ENCODE measurements at regions not wholly inside any gene's neighbourhood (a gene's known extent, or its start where the extent isn't known, plus 50 kb on each side); places are given as distances from the start of the nearest gene placed in this dataset.

DNA sequence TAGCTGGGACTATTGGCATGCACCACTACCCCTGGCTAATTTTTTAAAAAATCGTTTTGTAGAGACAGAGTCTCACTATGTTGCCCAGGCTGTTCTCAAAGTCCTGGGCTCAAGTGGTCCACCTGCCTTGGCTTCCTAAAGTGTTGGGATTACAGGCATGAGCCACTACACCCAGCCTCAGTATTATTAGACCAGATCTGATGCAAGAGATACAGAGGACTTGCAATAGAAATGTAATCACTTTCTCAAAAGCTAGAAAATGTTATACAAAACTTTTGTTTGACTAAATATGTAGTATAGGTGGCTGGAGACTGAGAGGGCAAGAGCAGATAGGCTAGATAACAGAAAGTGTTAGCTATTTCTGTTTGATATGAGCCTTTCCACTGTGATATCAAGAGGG, 531.9 kb downstream of the SOX2 start:
- TF ChIP-seq, protein P1, sequence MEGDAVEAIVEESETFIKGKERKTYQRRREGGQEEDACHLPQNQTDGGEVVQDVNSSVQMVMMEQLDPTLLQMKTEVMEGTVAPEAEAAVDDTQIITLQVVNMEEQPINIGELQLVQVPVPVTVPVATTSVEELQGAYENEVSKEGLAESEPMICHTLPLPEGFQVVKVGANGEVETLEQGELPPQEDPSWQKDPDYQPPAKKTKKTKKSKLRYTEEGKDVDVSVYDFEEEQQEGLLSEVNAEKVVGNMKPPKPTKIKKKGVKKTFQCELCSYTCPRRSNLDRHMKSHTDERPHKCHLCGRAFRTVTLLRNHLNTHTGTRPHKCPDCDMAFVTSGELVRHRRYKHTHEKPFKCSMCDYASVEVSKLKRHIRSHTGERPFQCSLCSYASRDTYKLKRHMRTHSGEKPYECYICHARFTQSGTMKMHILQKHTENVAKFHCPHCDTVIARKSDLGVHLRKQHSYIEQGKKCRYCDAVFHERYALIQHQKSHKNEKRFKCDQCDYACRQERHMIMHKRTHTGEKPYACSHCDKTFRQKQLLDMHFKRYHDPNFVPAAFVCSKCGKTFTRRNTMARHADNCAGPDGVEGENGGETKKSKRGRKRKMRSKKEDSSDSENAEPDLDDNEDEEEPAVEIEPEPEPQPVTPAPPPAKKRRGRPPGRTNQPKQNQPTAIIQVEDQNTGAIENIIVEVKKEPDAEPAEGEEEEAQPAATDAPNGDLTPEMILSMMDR (IDR thresholded peaks at IDR 0.05; ENCODE audit: insufficient read depth, low read length): no peak
- no peak for TF ChIP-seq POLR2AphosphoS5 (IDR thresholded peaks at IDR 0.05; ENCODE audit: low read depth)
- TF ChIP-seq, protein P2, sequence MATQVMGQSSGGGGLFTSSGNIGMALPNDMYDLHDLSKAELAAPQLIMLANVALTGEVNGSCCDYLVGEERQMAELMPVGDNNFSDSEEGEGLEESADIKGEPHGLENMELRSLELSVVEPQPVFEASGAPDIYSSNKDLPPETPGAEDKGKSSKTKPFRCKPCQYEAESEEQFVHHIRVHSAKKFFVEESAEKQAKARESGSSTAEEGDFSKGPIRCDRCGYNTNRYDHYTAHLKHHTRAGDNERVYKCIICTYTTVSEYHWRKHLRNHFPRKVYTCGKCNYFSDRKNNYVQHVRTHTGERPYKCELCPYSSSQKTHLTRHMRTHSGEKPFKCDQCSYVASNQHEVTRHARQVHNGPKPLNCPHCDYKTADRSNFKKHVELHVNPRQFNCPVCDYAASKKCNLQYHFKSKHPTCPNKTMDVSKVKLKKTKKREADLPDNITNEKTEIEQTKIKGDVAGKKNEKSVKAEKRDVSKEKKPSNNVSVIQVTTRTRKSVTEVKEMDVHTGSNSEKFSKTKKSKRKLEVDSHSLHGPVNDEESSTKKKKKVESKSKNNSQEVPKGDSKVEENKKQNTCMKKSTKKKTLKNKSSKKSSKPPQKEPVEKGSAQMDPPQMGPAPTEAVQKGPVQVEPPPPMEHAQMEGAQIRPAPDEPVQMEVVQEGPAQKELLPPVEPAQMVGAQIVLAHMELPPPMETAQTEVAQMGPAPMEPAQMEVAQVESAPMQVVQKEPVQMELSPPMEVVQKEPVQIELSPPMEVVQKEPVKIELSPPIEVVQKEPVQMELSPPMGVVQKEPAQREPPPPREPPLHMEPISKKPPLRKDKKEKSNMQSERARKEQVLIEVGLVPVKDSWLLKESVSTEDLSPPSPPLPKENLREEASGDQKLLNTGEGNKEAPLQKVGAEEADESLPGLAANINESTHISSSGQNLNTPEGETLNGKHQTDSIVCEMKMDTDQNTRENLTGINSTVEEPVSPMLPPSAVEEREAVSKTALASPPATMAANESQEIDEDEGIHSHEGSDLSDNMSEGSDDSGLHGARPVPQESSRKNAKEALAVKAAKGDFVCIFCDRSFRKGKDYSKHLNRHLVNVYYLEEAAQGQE (IDR thresholded peaks at IDR 0.05; ENCODE audit: insufficient replicate concordance, low read depth): no peak

Measured in HL-60 (cell line).